ENCODE measurements at regions not wholly inside any gene's neighbourhood (a gene's known extent, or its start where the extent isn't known, plus 50 kb on each side); places are given as distances from the start of the nearest gene placed in this dataset.

GRCh38 chr15:91695799-91696198, 157.7 kb upstream of the SLCO3A1 start:
- no peak overlapping the region for H3K9ac ChIP-seq (ENCODE audit: low read depth in 1 of 2, low read length in 2 of 2)
- no peaks in the 10 kb centered on the region for H3K27me3 ChIP-seq (ENCODE audit: control insufficient read depth in 1 of 2, insufficient read depth in 2 of 2, low read length in 2 of 2)
- no peaks in the 10 kb centered on the region for H3K9me3 ChIP-seq (ENCODE audit: control insufficient read depth in 1 of 2, low read length in 2 of 2)
- no peak overlapping the region for H3K4me3 ChIP-seq (ENCODE audit: low read depth in 1 of 2, low read length in 2 of 2)
- no peak overlapping the region for H3K27ac ChIP-seq (ENCODE audit: low read depth, low read length)
- no peaks in the 10 kb centered on the region for H3K36me3 ChIP-seq (ENCODE audit: control insufficient read depth in 1 of 2, insufficient read depth in 2 of 2, low read length in 2 of 2)
- H3K4me1 ChIP-seq (ENCODE audit: control insufficient read depth in 1 of 2, insufficient read depth in 2 of 2, low read length in 2 of 2): no peaks in the 10 kb centered on the region

- H3K9me3 ChIP-seq (ENCODE audit: control insufficient read depth in 1 of 2, low read length in 2 of 2): no peaks in the 10 kb centered on the region
- H3K27ac ChIP-seq (ENCODE audit: low read depth, low read length): no peak overlapping the region
- H3K9ac ChIP-seq (ENCODE audit: low read depth in 1 of 2, low read length in 2 of 2): no peak overlapping the region
Observed at GRCh38 chr15:91696981-91697380, 156.5 kb upstream of the SLCO3A1 start.

GRCh38 chr15:91698241-91698640, 155.3 kb upstream of the SLCO3A1 start:
- H3K27ac ChIP-seq (ENCODE audit: low read depth, low read length): no peak overlapping the region
- H3K9ac ChIP-seq (ENCODE audit: low read depth in 1 of 2, low read length in 2 of 2): no peak overlapping the region
- no peaks in the 10 kb centered on the region for H3K36me3 ChIP-seq (ENCODE audit: control insufficient read depth in 1 of 2, insufficient read depth in 2 of 2, low read length in 2 of 2)
- H3K9me3 ChIP-seq (ENCODE audit: control insufficient read depth in 1 of 2, low read length in 2 of 2): no peaks in the 10 kb centered on the region
- no peak overlapping the region for H3K4me3 ChIP-seq (ENCODE audit: low read depth in 1 of 2, low read length in 2 of 2)
- no peaks in the 10 kb centered on the region for H3K27me3 ChIP-seq (ENCODE audit: control insufficient read depth in 1 of 2, insufficient read depth in 2 of 2, low read length in 2 of 2)
- H3K4me1 ChIP-seq (ENCODE audit: control insufficient read depth in 1 of 2, insufficient read depth in 2 of 2, low read length in 2 of 2): no peaks in the 10 kb centered on the region

More at GRCh38 chr15:91696981-91697380, 156.5 kb upstream of the SLCO3A1 start:
- Histone ChIP-seq H3K4me1 (ENCODE audit: control insufficient read depth in 1 of 2, insufficient read depth in 2 of 2, low read length in 2 of 2) (no peaks in the 10 kb centered on the region), H3K4me3 (ENCODE audit: low read depth in 1 of 2, low read length in 2 of 2) (no peak overlapping the region), H3K27me3 (ENCODE audit: control insufficient read depth in 1 of 2, insufficient read depth in 2 of 2, low read length in 2 of 2) (no peaks in the 10 kb centered on the region), H3K36me3 (ENCODE audit: control insufficient read depth in 1 of 2, insufficient read depth in 2 of 2, low read length in 2 of 2) (no peaks in the 10 kb centered on the region)

- Histone ChIP-seq H3K9ac (ENCODE audit: low read depth in 1 of 2, low read length in 2 of 2) (no peak overlapping the region), H3K27me3 (ENCODE audit: control insufficient read depth in 1 of 2, insufficient read depth in 2 of 2, low read length in 2 of 2) (no peaks in the 10 kb centered on the region), H3K36me3 (ENCODE audit: control insufficient read depth in 1 of 2, insufficient read depth in 2 of 2, low read length in 2 of 2) (no peaks in the 10 kb centered on the region), H3K4me3 (ENCODE audit: low read depth in 1 of 2, low read length in 2 of 2) (no peak overlapping the region), H3K9me3 (ENCODE audit: control insufficient read depth in 1 of 2, low read length in 2 of 2) (no peaks in the 10 kb centered on the region), H3K4me1 (ENCODE audit: control insufficient read depth in 1 of 2, insufficient read depth in 2 of 2, low read length in 2 of 2) (no peaks in the 10 kb centered on the region), H3K27ac (ENCODE audit: low read depth, low read length) (no peak overlapping the region)
Observed at GRCh38 chr15:91699741-91700140, 153.8 kb upstream of the SLCO3A1 start.

- H3K27ac ChIP-seq (ENCODE audit: low read depth, low read length): no peak overlapping the region
Observed at GRCh38 chr15:91703274-91703673, 150.2 kb upstream of the SLCO3A1 start.

GRCh38 chr15:91704343-91704742, 149.2 kb upstream of the SLCO3A1 start:
- Histone ChIP-seq H3K36me3 (ENCODE audit: control insufficient read depth in 1 of 2, insufficient read depth in 2 of 2, low read length in 2 of 2) (no peaks in the 10 kb centered on the region), H3K9me3 (ENCODE audit: control insufficient read depth in 1 of 2, low read length in 2 of 2) (no peaks in the 10 kb centered on the region), H3K4me3 (ENCODE audit: low read depth in 1 of 2, low read length in 2 of 2) (no peak overlapping the region), H3K4me1 (ENCODE audit: control insufficient read depth in 1 of 2, insufficient read depth in 2 of 2, low read length in 2 of 2) (no peaks in the 10 kb centered on the region), H3K27me3 (ENCODE audit: control insufficient read depth in 1 of 2, insufficient read depth in 2 of 2, low read length in 2 of 2) (no peaks in the 10 kb centered on the region), H3K27ac (ENCODE audit: low read depth, low read length) (no peak overlapping the region), H3K9ac (ENCODE audit: low read depth in 1 of 2, low read length in 2 of 2) (no peak overlapping the region)

More at GRCh38 chr15:91703274-91703673, 150.2 kb upstream of the SLCO3A1 start:
- H3K4me1 ChIP-seq (ENCODE audit: control insufficient read depth in 1 of 2, insufficient read depth in 2 of 2, low read length in 2 of 2): no peaks in the 10 kb centered on the region
- H3K36me3 ChIP-seq (ENCODE audit: control insufficient read depth in 1 of 2, insufficient read depth in 2 of 2, low read length in 2 of 2): no peaks in the 10 kb centered on the region
- H3K9me3 ChIP-seq (ENCODE audit: control insufficient read depth in 1 of 2, low read length in 2 of 2): no peaks in the 10 kb centered on the region
- no peak overlapping the region for H3K4me3 ChIP-seq (ENCODE audit: low read depth in 1 of 2, low read length in 2 of 2)
- H3K9ac ChIP-seq (ENCODE audit: low read depth in 1 of 2, low read length in 2 of 2): no peak overlapping the region
- H3K27me3 ChIP-seq (ENCODE audit: control insufficient read depth in 1 of 2, insufficient read depth in 2 of 2, low read length in 2 of 2): no peaks in the 10 kb centered on the region

GRCh38 chr15:91706322-91707032, 147.0 kb upstream of the SLCO3A1 start:
- Histone ChIP-seq H3K9ac (ENCODE audit: low read depth in 1 of 2, low read length in 2 of 2) (no peak overlapping the region), H3K4me3 (ENCODE audit: low read depth in 1 of 2, low read length in 2 of 2) (no peak overlapping the region), H3K9me3 (ENCODE audit: control insufficient read depth in 1 of 2, low read length in 2 of 2) (no peaks in the 10 kb centered on the region), H3K27ac (ENCODE audit: low read depth, low read length) (no peak overlapping the region), H3K27me3 (ENCODE audit: control insufficient read depth in 1 of 2, insufficient read depth in 2 of 2, low read length in 2 of 2) (no peaks in the 10 kb centered on the region), H3K4me1 (ENCODE audit: control insufficient read depth in 1 of 2, insufficient read depth in 2 of 2, low read length in 2 of 2) (no peaks in the 10 kb centered on the region), H3K36me3 (ENCODE audit: control insufficient read depth in 1 of 2, insufficient read depth in 2 of 2, low read length in 2 of 2) (no peaks in the 10 kb centered on the region)

- H3K36me3 ChIP-seq (ENCODE audit: control insufficient read depth in 1 of 2, insufficient read depth in 2 of 2, low read length in 2 of 2): no peaks in the 10 kb centered on the region
- H3K9ac ChIP-seq (ENCODE audit: low read depth in 1 of 2, low read length in 2 of 2): no peak overlapping the region
- no peaks in the 10 kb centered on the region for H3K9me3 ChIP-seq (ENCODE audit: control insufficient read depth in 1 of 2, low read length in 2 of 2)
- H3K27me3 ChIP-seq (ENCODE audit: control insufficient read depth in 1 of 2, insufficient read depth in 2 of 2, low read length in 2 of 2): no peaks in the 10 kb centered on the region
- no peaks in the 10 kb centered on the region for H3K4me1 ChIP-seq (ENCODE audit: control insufficient read depth in 1 of 2, insufficient read depth in 2 of 2, low read length in 2 of 2)
- no peak overlapping the region for H3K27ac ChIP-seq (ENCODE audit: low read depth, low read length)
- H3K4me3 ChIP-seq (ENCODE audit: low read depth in 1 of 2, low read length in 2 of 2): no peak overlapping the region
Observed at GRCh38 chr15:91710080-91710698, 143.3 kb upstream of the SLCO3A1 start.

GRCh38 chr15:91711384-91712033, 142.0 kb upstream of the SLCO3A1 start:
- no peak overlapping the region for H3K9ac ChIP-seq (ENCODE audit: low read depth in 1 of 2, low read length in 2 of 2)
- no peaks in the 10 kb centered on the region for H3K27me3 ChIP-seq (ENCODE audit: control insufficient read depth in 1 of 2, insufficient read depth in 2 of 2, low read length in 2 of 2)
- no peak overlapping the region for H3K4me3 ChIP-seq (ENCODE audit: low read depth in 1 of 2, low read length in 2 of 2)
- H3K27ac ChIP-seq (ENCODE audit: low read depth, low read length): no peak overlapping the region
- no peaks in the 10 kb centered on the region for H3K9me3 ChIP-seq (ENCODE audit: control insufficient read depth in 1 of 2, low read length in 2 of 2)
- H3K4me1 ChIP-seq (ENCODE audit: control insufficient read depth in 1 of 2, insufficient read depth in 2 of 2, low read length in 2 of 2): no peaks in the 10 kb centered on the region
- H3K36me3 ChIP-seq (ENCODE audit: control insufficient read depth in 1 of 2, insufficient read depth in 2 of 2, low read length in 2 of 2): no peaks in the 10 kb centered on the region

GRCh38 chr15:91712286-91712685, 141.2 kb upstream of the SLCO3A1 start:
- no peaks in the 10 kb centered on the region for H3K9me3 ChIP-seq (ENCODE audit: control insufficient read depth in 1 of 2, low read length in 2 of 2)
- H3K4me3 ChIP-seq (ENCODE audit: low read depth in 1 of 2, low read length in 2 of 2): no peak overlapping the region
- H3K36me3 ChIP-seq (ENCODE audit: control insufficient read depth in 1 of 2, insufficient read depth in 2 of 2, low read length in 2 of 2): no peaks in the 10 kb centered on the region
- H3K27ac ChIP-seq (ENCODE audit: low read depth, low read length): no peak overlapping the region
- no peaks in the 10 kb centered on the region for H3K4me1 ChIP-seq (ENCODE audit: control insufficient read depth in 1 of 2, insufficient read depth in 2 of 2, low read length in 2 of 2)
- no peaks in the 10 kb centered on the region for H3K27me3 ChIP-seq (ENCODE audit: control insufficient read depth in 1 of 2, insufficient read depth in 2 of 2, low read length in 2 of 2)
- no peak overlapping the region for H3K9ac ChIP-seq (ENCODE audit: low read depth in 1 of 2, low read length in 2 of 2)

All from duodenal mucosa (tissue), 2 donors.